Limb (tissue), 2 donors: ENCODE measurements at regions not wholly inside any gene's neighbourhood (a gene's known extent, or its start where the extent isn't known, plus 50 kb on each side); places are given as distances from the start of the nearest gene placed in this dataset.
A peak's percentile ranks its signal among the peaks of the same experiment; 100 is the strongest.

Experiments used
- DNase-seq, 2 donors: peaks; one replicate each; pipeline ENCODE4 v3.0.0-alpha.2; 2016; ENCODE audit errors: extremely low spot score in 2 of 2

- no peak for DNase-seq
These were observed 376.9 kb downstream of the PPP3CA start for GRCh38 chr4:100970414-100970813.

- no peak for DNase-seq
These were observed 377.4 kb downstream of the PPP3CA start for GRCh38 chr4:100969925-100970324.

- no peak for DNase-seq
These were observed 379.3 kb downstream of the PPP3CA start for GRCh38 chr4:100968046-100968445.

GRCh38 chr4:100963627-100964026, 383.7 kb downstream of the PPP3CA start:
- DNase-seq = no peak

- no peak for DNase-seq
These were observed 384.6 kb downstream of the PPP3CA start for GRCh38 chr4:100962698-100963097.

GRCh38 chr4:100960232-100960631, 387.1 kb downstream of the PPP3CA start:
- no peak for DNase-seq

- no peak for DNase-seq
These were observed 393.3 kb downstream of the PPP3CA start for GRCh38 chr4:100954046-100954445.

GRCh38 chr4:100953616-100954015, 393.7 kb downstream of the PPP3CA start:
- no peak for DNase-seq

GRCh38 chr4:100952590-100952989, 394.7 kb downstream of the PPP3CA start:
- DNase-seq = no peak

GRCh38 chr4:100949350-100949935, 397.9 kb downstream of the PPP3CA start:
- no peak for DNase-seq

- no peak for DNase-seq
These were observed 398.4 kb downstream of the PPP3CA start for GRCh38 chr4:100948911-100949310.

GRCh38 chr4:100945789-100946188, 401.5 kb downstream of the PPP3CA start:
- DNase-seq = no peak

GRCh38 chr4:100938698-100939097, 408.6 kb downstream of the PPP3CA start:
- no peak for DNase-seq

- DNase-seq = peak in 1 of 2 donors; percentile 71
These were observed 410.5 kb downstream of the PPP3CA start for GRCh38 chr4:100936661-100937375.

GRCh38 chr4:100935090-100935489, 412.2 kb downstream of the PPP3CA start:
- no peak for DNase-seq

- no peak for DNase-seq
These were observed 413.7 kb downstream of the PPP3CA start for GRCh38 chr4:100933628-100934027.

GRCh38 chr4:100929758-100930157, 411.9 kb upstream of the EMCN start:
- no peak for DNase-seq

- DNase-seq = no peak
These were observed 411.3 kb upstream of the EMCN start for GRCh38 chr4:100929135-100929534.

- DNase-seq = no peak
These were observed 408.4 kb upstream of the EMCN start for GRCh38 chr4:100926039-100926717.

GRCh38 chr4:100913685-100914084, 395.9 kb upstream of the EMCN start:
- no peak for DNase-seq

GRCh38 chr4:100908540-100908939, 390.7 kb upstream of the EMCN start:
- DNase-seq = no peak
